Heart left ventricle (tissue), 16 donors: ENCODE measurements at regions not wholly inside any gene's neighbourhood (a gene's known extent, or its start where the extent isn't known, plus 50 kb on each side); places are given as distances from the start of the nearest gene placed in this dataset.

Source experiments
- ATAC-seq, 4 donors: fragments of 200-7000 bp; cut with Tn5 transposase; one replicate each; pipeline ENCODE4 v1.9.1; 2020 to 2022; ENCODE audit warnings: moderate library complexity in 4 of 4, mild to moderate bottlenecking in 3 of 4, moderate number of reproducible peaks in 1 of 4
- DNase-seq, 5 donors: peaks; one replicate each; pipeline ENCODE4 v3.0.0-alpha.2; 2020
- H3K27ac ChIP-seq, 12 donors: fragments of 200-600 bp; sonication (generic) in 4 of 12; one replicate each; pipeline versions ENCODE4 v1.5.0 to v1.8.0; 2016 to 2022; ENCODE audit warnings: mild to moderate bottlenecking in 2 of 12
- H3K27me3 ChIP-seq, 9 donors: fragments of 200-600 bp; sonication (generic) in 2 of 9; one replicate each; pipeline versions ENCODE4 v1.5.1 to v1.8.0; 2016 to 2022; ENCODE audit warnings: mild to moderate bottlenecking in 3 of 9
- H3K36me3 ChIP-seq, 9 donors: fragments of 200-600 bp; sonication (generic) in 2 of 9; one replicate each; pipeline versions ENCODE4 v1.5.0 to v1.8.0; 2018 to 2022; ENCODE audit warnings: mild to moderate bottlenecking in 2 of 9
- H3K4me1 ChIP-seq, 12 donors: fragments of 200-600 bp; sonication (generic) in 4 of 12; one replicate each; pipeline versions ENCODE4 v1.5.0 to v1.8.0; 2016 to 2022; ENCODE audit warnings: mild to moderate bottlenecking in 3 of 12
- H3K4me3 ChIP-seq, 12 donors: fragments of 200-600 bp; sonication (generic) in 4 of 12; one replicate each; pipeline versions ENCODE4 v1.5.0 to v1.8.0; 2017 to 2022; ENCODE audit warnings: mild to moderate bottlenecking in 9 of 12, moderate library complexity in 4 of 12
- H3K9me3 ChIP-seq, 12 donors: fragments of 200-600 bp; sonication (generic) in 4 of 12; one replicate each; pipeline versions ENCODE4 v1.5.0 to v1.8.0; 2016 to 2022; ENCODE audit warnings: mild to moderate bottlenecking in 1 of 12
- CTCF ChIP-seq, 12 donors: fragments of 200-600 bp; sonication (generic) in 4 of 12; IDR thresholded peaks; one replicate each; pipeline versions ENCODE4 v1.5.0 to v1.8.0; 2018 to 2022; ENCODE audit warnings: antibody characterized with exemption in 12 of 12, mild to moderate bottlenecking in 5 of 12
- POLR2A ChIP-seq, 2 donors: fragments of 450-650 bp; IDR thresholded peaks; one replicate each; pipeline ENCODE4 v1.6.1; 2017; ENCODE audit warnings: antibody characterized with exemption in 2 of 2, mild to moderate bottlenecking in 2 of 2, moderate library complexity in 2 of 2
- WGBS, 4 donors: extraction: QIAGEN DNeasy Blood & Tissue Kit in 2 of 4; methylation state at CpG; one replicate each; pipeline versions ENCODE4 v1.1.5 to v1.1.7; 2013 to 2018; 5-methylcytosine and 5-hydroxymethylcytosine counted together
- intact Hi-C, 10 donors: fragments of 100-400 bp; cut with DNase I; formaldehyde crosslinking; loops; one replicate each; pipeline versions ENCODE4 v1.11.1 to v1.14.2; 2022
- donor health status: ischemic (EF 13 %, LVEDD 7.1; RV severe dilation, severe dysfunction).
- donor health status: healthy with polysubstance abuse.
- donor health status: DM: no; HTN: yes; CAD: no.
- donor health status: DM: no; HTN: no; CAD: no.
- donor health status: ischemic (EF 25% LVEDD 6.9; RV normal size, moderate dysfunction).
- donor health status: ischemic (EF 25% LVEDD 5.7; RV mildly dilated, moderate dysfunction).
- donor health status: healthy.
- donor health status: DM: yes; HTN: yes; CAD: no.
- donor health status: ischemic (EF 35%, LVEDD 5.7; RV mildly dilated, moderate dysfunction).
- donor health status: nonischemic (EF 11% LVEDD 7.7; RV severe dilation, severe dysfunction).
- donor health status: DM: yes; HTN: yes; CAD: no.
- donor health status: PGD.
- donor health status: ischemic (EF 29% LVEDD 5.4; RV normal size, mild dysfunction).
- donor health status: nonischemic (EF 23%, LVEDD 6.1; RV moderate dilation, normal function).

DNA sequence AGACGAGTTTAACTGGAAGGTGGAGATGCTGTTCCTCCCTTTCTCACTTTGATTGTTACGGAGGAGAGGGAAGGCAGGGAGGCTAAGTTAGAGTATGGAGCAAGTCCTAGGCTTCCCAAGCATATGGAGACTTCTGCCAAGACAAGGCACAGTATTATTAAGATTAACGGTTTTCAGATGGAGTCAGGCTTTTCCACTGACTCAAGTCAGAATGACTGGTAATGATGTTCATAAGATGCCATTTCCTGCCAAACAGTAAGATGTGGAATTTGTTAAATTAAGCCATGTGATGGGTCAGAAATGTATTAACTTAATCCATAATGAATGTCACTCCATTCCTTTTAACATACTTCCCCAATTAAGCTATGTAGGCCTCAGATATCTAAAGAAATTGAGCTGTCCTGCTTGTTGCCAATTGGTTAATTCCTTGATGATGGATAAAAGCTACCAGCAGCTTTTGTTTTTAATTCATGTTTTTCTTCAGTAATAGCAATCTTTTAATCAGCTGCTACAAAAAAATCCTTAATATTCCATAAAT is 383.7 kb downstream of the ZNF521 start:
- DNase-seq (no peak), ATAC-seq (no peak)
- no peak overlapping the region for H3K27ac ChIP-seq
- no peak for TF ChIP-seq CTCF (IDR thresholded peaks at IDR 0.05)
- TF ChIP-seq POLR2A (IDR thresholded peaks at IDR 0.05) = no peak
- no peak overlapping the region for H3K4me3 ChIP-seq
- no peaks in the 10 kb centered on the region for H3K27me3 ChIP-seq
- no peaks in the 10 kb centered on the region for H3K4me1 ChIP-seq
- no peaks in the 10 kb centered on the region for H3K9me3 ChIP-seq
- intact Hi-C loops = no loop called here
- WGBS, 4 donors = 87 to 96% (median 93%) methylated on average over 3 of the region's 3 CpGs
- no peaks in the 10 kb centered on the region for H3K36me3 ChIP-seq

GRCh38 chr18:24972577-24972976 is 379.4 kb downstream of the ZNF521 start:
- no peak for DNase-seq

GRCh38 chr18:24974431-24974830 is 377.5 kb downstream of the ZNF521 start:
- H3K4me3 ChIP-seq = no peak overlapping the region
- WGBS, 4 donors = 84 to 89% (median 85%) methylated on average over 2 of the region's 2 CpGs
- H3K4me1 ChIP-seq = no peaks in the 10 kb centered on the region
- no peaks in the 10 kb centered on the region for H3K9me3 ChIP-seq
- no peak for TF ChIP-seq CTCF (IDR thresholded peaks at IDR 0.05)
- TF ChIP-seq POLR2A (IDR thresholded peaks at IDR 0.05) = no peak
- no peaks in the 10 kb centered on the region for H3K27me3 ChIP-seq
- H3K27ac ChIP-seq = no peak overlapping the region
- ATAC-seq (no peak), DNase-seq (no peak)
- intact Hi-C loops = no loop called here
- no peaks in the 10 kb centered on the region for H3K36me3 ChIP-seq

More at GRCh38 chr18:24972577-24972976, 379.4 kb downstream of the ZNF521 start:
- Histone ChIP-seq H3K27me3 (no peaks in the 10 kb centered on the region), H3K4me3 (no peak overlapping the region), H3K4me1 (no peaks in the 10 kb centered on the region), H3K27ac (no peak overlapping the region), H3K9me3 (no peaks in the 10 kb centered on the region), H3K36me3 (no peaks in the 10 kb centered on the region)
- TF ChIP-seq POLR2A (IDR thresholded peaks at IDR 0.05) = no peak
- TF ChIP-seq CTCF (IDR thresholded peaks at IDR 0.05) = no peak
- intact Hi-C loops = no loop called here
- 91 to 97% (median 95%) methylated on average over 4 of the region's 4 CpGs for WGBS, 4 donors
- ATAC-seq = no peak

DNA sequence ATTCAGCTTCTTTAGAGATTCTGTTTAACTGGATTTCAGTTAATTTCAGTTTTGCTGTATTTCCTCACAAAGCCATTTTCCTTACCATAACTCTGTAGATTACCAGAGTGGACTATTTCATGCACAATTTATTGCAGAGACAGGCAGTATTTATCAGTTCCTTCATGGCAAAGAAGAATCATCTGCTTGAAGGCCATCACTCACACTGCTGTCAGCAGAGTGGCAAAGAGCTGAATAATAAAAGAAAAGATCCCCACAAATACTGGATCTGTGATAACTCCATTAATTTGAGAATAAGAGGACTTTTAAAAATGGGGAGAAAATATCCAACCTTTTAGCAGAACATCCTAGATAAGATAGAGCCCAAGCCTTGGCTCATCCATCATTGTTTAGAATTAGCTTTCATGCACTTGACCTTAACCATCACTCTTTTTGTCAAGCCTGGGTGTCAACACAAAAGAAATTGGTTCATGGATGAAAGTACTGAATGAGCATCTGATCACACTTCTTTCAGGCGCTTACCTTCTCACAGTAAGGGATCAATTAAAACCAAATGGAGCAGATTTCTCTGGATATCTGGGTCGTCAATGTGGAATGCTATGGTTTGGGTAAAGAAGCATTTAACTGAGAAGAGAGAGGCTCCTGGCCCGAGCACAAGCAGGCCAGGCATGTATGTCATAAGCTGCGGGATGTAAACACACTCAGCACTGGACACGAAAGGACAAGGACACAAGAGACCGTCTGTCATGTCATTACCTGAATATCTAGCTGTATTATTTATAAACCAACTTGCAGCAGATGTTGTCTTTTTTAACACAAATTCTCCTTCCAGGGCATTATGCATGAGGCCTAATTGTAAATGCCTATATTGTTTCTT is 376.2 kb downstream of the ZNF521 start:
- 94 to 97% (median 97%) methylated on average over 6 of the region's 6 CpGs for WGBS, 4 donors
- intact Hi-C loops = no loop called here
- Histone ChIP-seq H3K4me3 (no peak overlapping the region), H3K9me3 (no peaks in the 10 kb centered on the region), H3K27me3 (no peaks in the 10 kb centered on the region), H3K4me1 (no peaks in the 10 kb centered on the region), H3K36me3 (no peaks in the 10 kb centered on the region), H3K27ac (no peak overlapping the region)
- no peak for ATAC-seq
- TF ChIP-seq POLR2A (IDR thresholded peaks at IDR 0.05) (no peak), CTCF (IDR thresholded peaks at IDR 0.05) (no peak)
- DNase-seq = no peak
